NCI-H1436 treated with DMSO at 0.1 percent for 48 hours (cell line): ENCODE measurements at regions not wholly inside any gene's neighbourhood (a gene's known extent, or its start where the extent isn't known, plus 50 kb on each side); places are given as distances from the start of the nearest gene placed in this dataset.
"Not testable (repeated sequence)": the region's sequence is repeated elsewhere in the genome, so short reads cannot be mapped to it uniquely, and the experiment has no call there.

Experiments
- DNase-seq: peaks from one replicate; lab custom pipeline; 2025; lab: John Stamatoyannopoulos, UW

- DNase-seq = not testable (repeated sequence)
Measured at GRCh38 chr17:21470422-21470821, 94.3 kb downstream of the KCNJ12 start.

GRCh38 chr17:21470861-21471260, 94.7 kb downstream of the KCNJ12 start:
- DNase-seq = no peak

- no peak for DNase-seq
Measured at GRCh38 chr17:21474815-21475214, 98.7 kb downstream of the KCNJ12 start.

- DNase-seq = no peak
Measured at GRCh38 chr17:21475571-21475970, 99.4 kb downstream of the KCNJ12 start.

GRCh38 chr17:21476867-21477266, 100.7 kb downstream of the KCNJ12 start:
- no peak for DNase-seq

- no peak for DNase-seq
Measured at GRCh38 chr17:21482189-21482865, 106.2 kb downstream of the KCNJ12 start.

- DNase-seq = not testable (repeated sequence)
Measured at GRCh38 chr17:21488043-21488442, 111.9 kb downstream of the KCNJ12 start.

GRCh38 chr17:21493993-21494392, 117.8 kb downstream of the KCNJ12 start:
- DNase-seq = no peak

GRCh38 chr17:21495281-21495680, 119.1 kb downstream of the KCNJ12 start:
- DNase-seq = no peak

- DNase-seq = no peak
Measured at GRCh38 chr17:21500064-21500463, 123.9 kb downstream of the KCNJ12 start.

GRCh38 chr17:21501927-21502700, 126.0 kb downstream of the KCNJ12 start:
- not testable (repeated sequence) for DNase-seq

GRCh38 chr17:21505819-21506815, 130.0 kb downstream of the KCNJ12 start:
- no peak for DNase-seq

- not testable (repeated sequence) for DNase-seq
Measured at GRCh38 chr17:21507806-21508205, 131.6 kb downstream of the KCNJ12 start.

GRCh38 chr17:21508211-21508610, 132.1 kb downstream of the KCNJ12 start:
- DNase-seq = no peak

GRCh38 chr17:21509356-21509755, 133.2 kb downstream of the KCNJ12 start:
- not testable (repeated sequence) for DNase-seq

GRCh38 chr17:21510686-21511362, 134.7 kb downstream of the KCNJ12 start:
- DNase-seq = no peak

- DNase-seq = peak; percentile 4
Measured at GRCh38 chr17:21511363-21512195, 135.4 kb downstream of the KCNJ12 start.

- DNase-seq = no peak
Measured at GRCh38 chr17:21512307-21513011, 136.3 kb downstream of the KCNJ12 start.

GRCh38 chr17:21513012-21513570, 136.9 kb downstream of the KCNJ12 start:
- DNase-seq = no peak

- not testable (repeated sequence) for DNase-seq
Measured at GRCh38 chr17:21514567-21514966, 138.4 kb downstream of the KCNJ12 start.
